ENCODE measurements at regions not wholly inside any gene's neighbourhood (a gene's known extent, or its start where the extent isn't known, plus 50 kb on each side); places are given as distances from the start of the nearest gene placed in this dataset.

GRCh38 chr6:14440940-14441781 is 323.6 kb downstream of the CD83 start:
- DNase-seq: no peak

DNA sequence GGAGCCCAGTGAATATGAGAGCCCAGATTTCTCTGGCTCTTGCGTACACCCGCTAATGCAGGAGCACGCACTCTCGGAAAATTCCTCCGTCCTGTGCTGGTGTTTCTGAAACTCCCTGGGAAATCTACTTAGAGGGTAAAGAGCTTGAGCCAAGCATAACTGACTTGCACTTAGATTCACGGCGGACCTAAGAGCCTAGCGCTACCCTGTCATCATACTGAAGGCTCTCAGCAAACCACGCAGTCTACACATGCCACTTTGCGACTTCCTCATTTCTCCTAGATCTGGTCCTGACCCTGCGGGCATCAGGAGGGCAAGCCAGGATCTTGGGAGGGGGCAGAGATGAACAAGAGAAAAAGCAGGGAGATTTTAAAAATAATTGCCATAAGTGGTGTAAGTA is 324.7 kb downstream of the CD83 start:
- no peak for DNase-seq

DNA sequence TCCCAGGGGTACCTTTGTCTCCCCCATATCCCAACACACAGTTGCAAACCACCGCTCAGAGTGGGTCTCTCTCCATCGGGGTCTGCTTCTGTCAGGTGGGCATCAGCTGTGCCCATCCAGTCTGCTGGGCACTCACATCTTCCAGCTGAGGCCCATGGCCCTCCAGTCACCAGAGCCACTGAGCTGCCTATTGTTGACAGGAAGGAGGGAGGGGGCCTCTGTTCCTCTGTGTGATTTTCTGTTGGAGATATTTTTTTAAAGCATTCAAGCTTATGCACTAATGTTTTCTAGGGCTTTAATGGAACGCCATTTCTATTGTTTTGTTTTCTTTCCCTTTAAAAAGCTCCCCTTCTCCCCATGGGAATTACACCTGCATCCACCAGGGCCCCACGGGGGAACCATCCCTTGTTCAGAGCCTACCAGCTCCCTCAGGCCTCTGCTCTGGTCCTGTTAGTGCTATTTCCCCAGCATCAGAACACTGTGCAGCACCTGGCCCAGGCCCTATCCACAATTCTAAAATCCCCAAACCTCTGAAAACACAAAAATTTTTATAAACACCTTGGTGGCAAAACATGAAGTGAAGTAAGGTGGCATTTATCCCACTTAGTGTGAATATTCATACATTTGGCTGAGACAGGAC is 326.2 kb downstream of the CD83 start:
- no peak for DNase-seq

GRCh38 chr6:14444295-14444972 is 326.9 kb downstream of the CD83 start:
- no peak for DNase-seq

DNA sequence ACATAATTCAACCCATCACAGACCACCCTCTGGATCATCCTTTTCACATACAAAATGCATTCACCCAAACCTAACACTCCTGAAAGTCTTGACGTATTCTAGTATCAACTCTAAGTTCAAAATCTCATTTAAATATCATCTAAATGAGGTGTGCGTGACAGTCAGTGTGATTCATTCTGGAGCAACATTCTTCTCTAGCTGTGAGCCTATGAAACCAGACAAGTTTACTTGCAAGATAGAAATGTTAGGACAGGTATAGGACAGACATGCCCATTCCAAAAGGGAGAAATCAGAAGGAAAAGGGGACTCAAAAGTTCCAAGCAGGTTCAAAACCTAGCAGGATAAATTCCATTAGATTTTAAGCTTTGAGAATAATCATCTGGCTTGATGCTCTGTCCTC is 329.7 kb downstream of the CD83 start:
- DNase-seq: no peak

DNA sequence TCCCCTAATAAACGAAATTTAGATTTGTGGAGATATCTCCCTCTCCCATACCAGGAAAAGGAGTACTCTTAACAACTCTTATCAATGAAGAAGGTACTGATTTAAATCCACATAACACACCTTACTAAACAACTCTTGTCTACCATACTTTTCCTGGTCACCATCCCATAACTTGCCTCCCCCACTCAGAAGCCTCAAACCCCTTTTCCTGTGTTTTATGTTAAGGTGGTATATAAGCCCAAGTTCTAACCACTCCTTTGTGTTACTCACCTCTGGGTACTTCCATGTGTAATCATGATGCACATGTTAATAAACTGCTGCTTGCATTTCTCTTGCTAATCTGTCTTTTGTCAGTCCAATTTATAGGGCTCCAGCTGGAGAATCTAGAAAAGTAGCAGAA is 330.7 kb downstream of the CD83 start:
- no peak for DNase-seq

DNA sequence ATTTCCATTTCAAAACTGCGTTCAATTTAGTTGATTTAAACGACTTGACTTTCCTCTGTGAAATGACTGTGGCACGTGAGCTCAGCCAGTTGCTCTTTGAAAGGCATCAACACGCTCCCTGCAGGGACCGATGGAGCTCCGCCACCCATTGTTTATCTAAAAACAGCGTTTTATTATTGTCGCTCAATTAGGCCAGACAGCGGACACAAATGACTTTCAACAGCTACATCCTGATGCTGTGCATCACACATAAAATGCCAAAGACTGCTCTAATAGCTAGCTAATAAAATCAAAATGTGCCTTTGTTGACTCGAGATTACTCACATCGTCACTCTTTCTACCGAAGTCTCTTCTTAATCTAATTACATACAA is 332.5 kb downstream of the CD83 start:
- no peak for DNase-seq

DNA sequence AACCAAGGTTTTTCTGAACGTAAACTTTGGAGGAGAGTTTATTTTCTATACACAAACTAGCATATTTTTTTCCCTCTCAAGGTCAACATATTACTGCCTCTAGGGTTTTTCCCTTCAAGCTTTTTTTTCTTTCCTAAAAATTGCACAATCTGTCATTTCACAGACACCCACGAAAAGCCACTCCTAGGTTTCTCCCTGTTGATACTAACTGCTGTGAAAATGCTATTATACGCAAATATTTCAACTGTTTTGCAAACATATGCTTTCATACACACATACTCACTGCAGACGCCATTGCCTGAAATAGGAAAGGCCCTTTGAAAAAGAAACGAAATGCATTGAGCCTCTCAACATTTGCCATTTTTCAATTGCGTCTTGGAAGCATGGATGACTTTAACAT is 333.0 kb downstream of the CD83 start:
- no peak for DNase-seq

- no peak for DNase-seq
Measured at GRCh38 chr6:14451594-14452374, 334.2 kb downstream of the CD83 start.

- no peak for DNase-seq
Measured at GRCh38 chr6:14452567-14453527, 335.3 kb downstream of the CD83 start.

DNA sequence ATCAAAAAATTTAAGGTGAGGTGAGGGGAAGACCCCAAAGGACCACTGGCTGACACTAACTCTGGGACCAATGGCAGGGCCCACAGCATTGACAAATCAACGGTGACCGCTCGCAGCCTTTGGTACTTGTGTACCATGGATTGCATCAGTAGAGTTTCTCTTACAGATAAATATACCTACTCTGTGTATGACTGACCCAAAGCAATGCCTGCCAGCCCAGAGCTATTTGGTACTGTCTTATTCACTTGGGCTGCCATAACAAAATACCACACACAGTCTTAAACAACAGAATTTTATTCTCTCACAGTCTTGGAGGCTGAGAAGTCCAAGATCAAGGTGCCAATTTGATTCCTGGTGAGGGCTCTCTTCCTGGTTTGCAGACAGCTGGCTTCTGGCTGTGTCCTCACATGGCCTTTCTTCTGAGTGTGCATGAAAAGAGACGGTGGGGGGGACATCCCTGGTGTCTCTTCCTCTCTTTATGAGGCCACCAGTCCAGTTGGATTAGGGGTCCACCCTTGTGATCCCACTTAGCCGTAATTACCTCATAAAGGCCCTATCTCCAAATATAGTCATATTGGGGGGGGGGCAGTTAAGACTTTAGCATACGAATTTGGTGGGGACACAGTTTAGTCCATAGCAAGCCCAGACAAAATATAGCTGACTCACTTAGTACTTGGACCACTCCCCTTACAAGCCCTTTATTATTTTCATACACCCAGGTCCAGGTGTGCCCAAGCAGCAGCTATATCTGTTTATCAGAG is 336.3 kb downstream of the CD83 start:
- DNase-seq: no peak

GRCh38 chr6:14454473-14454775 is 336.9 kb downstream of the CD83 start:
- no peak for DNase-seq

DNA sequence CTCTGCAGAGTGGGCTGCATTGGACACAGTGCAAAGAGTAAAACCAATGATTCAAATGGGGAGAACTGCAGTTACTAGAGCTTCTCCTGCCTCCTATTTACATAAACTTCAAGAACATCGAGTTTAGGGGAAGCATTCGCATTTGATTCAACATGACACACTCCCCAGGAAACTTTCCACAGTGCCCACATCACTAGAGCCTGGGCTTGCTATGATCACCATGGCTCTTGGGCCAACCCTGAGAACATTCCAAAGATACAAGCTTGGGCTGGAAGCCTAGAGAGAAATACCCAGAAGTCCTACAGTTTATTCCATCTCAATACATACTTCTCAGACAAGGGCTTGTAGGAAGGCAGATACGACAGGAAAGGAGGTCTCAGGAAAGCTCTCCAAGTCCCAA is 337.9 kb downstream of the CD83 start:
- DNase-seq: no peak

- no peak for DNase-seq
Measured at GRCh38 chr6:14455876-14456648, 338.5 kb downstream of the CD83 start.

- no peak for DNase-seq
Measured at GRCh38 chr6:14456941-14457340, 339.4 kb downstream of the CD83 start.

- no peak for DNase-seq
Measured at GRCh38 chr6:14458669-14459266, 341.2 kb downstream of the CD83 start.

DNA sequence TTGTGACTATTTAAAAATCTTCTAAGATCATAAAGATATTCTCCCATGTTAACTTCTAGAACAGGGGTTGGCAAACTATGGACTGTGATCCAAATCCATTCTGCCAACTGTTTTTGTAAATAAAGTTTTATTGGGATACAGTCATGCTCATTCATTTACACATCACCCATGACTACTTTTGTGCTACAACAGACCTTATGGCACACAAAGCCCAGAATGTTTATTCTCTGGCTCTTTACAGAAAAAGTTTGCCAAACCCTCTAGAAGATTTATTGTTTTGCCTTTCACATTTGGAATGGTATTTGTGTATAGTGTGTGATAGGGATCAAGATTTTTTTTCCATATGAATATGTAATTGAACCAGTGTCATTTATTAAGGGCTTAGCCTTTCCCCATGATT is 341.7 kb downstream of the CD83 start:
- DNase-seq: no peak

GRCh38 chr6:14460556-14460955 is 343.0 kb downstream of the CD83 start:
- no peak for DNase-seq

- DNase-seq: no peak
Measured at GRCh38 chr6:14462135-14462534, 344.6 kb downstream of the CD83 start.

DNA sequence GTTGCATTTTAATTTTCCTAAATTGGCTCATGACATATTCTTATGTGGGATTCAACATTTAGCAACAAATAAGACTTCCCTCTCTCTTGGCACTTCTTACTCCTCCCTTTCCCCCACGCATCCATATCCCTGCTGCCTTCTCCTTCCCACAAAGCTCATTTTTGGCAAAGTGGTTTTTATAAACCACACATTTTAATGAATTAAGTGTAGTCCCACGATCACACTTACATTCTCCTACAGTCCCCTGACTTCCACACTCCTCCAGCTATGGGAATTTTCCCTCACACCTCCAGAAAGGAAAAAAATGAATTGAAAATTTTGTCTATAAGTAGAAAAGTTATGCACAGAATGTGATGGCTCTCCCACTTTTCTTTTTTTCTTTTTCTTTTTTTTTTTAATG is 345.0 kb downstream of the CD83 start:
- no peak for DNase-seq

Measured in SW 1271 (cell line).